Astrocyte (in vitro differentiated cells and primary cell): ENCODE measurements at regions not wholly inside any gene's neighbourhood (a gene's known extent, or its start where the extent isn't known, plus 50 kb on each side); places are given as distances from the start of the nearest gene placed in this dataset.
"Not testable (repeated sequence)": the region's sequence is repeated elsewhere in the genome, so short reads cannot be mapped to it uniquely, and the experiment has no call there.

Experiments
- CTCF ChIP-seq: IDR thresholded peaks from 2 replicates; pipeline ENCODE4 v1.5.1; 2011; ENCODE audit warnings: low read depth, mild to moderate bottlenecking, inconsistent platforms, low read length, moderate library complexity; ENCODE audit not compliant: insufficient read depth
- EZH2 ChIP-seq: IDR thresholded peaks from 2 replicates; pipeline ENCODE4 v1.6.1; 2012; ENCODE audit warnings: mild to moderate bottlenecking, low read length, inconsistent platforms; ENCODE audit not compliant: insufficient read depth

- not testable (repeated sequence) for TF ChIP-seq CTCF, EZH2
Measured at GRCh38 chr12:72995029-72995428, 722.9 kb downstream of the TRHDE start.
